HG03342 (cell line): ENCODE measurements at regions not wholly inside any gene's neighbourhood (a gene's known extent, or its start where the extent isn't known, plus 50 kb on each side); places are given as distances from the start of the nearest gene placed in this dataset.
"Not testable (repeated sequence)": the region's sequence is repeated elsewhere in the genome, so short reads cannot be mapped to it uniquely, and the experiment has no call there.

Experiments used
- ATAC-seq: cut with Tn5 transposase; IDR thresholded peaks from one replicate; pipeline ENCODE4 v1.9.1; 2021; ENCODE audit warnings: mild to moderate bottlenecking, moderate library complexity; ENCODE audit not compliant: unreplicated experiment

DNA sequence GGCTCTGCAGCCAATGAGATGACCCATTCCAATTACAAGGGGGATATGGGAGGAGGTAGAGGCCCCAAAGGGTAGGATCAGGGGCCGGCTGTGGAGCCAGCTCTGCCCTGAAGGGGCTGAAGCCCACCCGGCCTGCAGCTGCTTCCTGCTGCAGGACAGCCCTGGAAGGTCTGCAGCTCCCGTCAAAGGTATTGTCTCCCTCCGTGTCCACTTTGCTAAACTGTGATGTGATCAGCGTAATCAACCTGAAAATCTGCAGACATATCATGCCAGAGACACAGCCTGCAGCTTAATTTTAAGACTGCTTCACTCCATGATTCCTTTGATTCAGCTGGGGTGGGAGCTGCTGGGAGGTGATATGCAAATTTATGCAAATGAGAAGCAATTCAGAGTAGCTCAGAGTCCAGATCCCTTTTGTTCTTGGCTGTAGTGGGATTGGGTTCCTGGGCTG is 90.7 kb downstream of the GADD45G start:
- ATAC-seq: no peak

DNA sequence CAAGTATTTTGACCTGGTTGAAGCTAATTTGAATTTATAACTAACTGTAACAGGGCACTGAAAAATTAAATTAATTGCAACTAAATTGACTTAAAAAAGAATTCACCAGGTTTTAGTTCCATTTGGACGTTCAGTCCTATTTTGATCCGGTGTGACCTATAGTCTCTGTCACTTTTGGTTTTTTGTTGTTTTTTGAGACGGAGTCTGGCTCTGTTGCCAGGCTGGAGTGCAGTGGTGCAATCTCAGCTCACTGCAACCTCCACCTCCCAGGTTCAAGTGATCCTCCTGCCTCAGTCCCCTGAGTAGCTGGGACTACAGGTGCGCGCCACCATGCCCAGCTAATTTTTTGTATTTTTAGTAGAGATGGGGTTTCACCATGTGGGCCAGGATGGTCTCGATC is 91.2 kb downstream of the GADD45G start:
- not testable (repeated sequence) for ATAC-seq

DNA sequence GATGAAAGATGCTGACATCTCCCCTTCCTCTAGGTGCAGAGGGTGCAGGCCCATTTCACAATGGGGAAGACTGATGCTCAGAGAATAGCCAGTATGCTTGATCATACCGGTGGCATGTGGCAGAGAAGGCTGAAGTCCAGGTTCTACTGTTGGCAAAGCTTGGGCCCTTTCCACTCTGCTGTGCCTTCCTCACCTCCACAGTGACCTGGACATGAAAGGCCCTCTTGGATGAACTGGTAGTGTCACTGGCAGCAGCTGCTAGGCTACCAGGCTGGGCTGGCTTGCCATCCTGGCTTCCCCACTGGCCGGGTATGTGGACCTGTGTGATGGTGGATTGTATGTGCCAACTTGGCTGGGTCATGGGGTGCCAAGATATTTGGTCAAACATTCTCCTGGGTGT is 92.0 kb downstream of the GADD45G start:
- ATAC-seq: no peak

DNA sequence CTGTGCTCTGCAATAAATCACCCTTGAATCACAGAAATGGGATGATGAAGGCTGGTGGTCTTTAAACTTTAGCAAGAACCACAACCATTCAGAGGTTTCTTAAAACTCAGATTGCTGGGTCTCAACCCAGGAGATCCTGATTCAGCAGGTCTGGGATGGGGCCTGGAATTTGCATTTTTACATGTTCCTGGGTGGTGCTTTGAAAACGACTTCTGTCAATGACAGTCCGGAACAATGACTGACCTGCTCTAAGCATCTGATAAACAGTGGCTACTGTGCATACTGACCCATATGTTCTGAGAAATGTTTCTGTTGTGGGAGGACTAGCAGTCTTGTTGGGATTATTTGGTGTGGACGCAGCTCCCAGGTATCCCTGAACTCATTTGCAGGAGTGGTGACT is 92.7 kb downstream of the GADD45G start:
- ATAC-seq: no peak

DNA sequence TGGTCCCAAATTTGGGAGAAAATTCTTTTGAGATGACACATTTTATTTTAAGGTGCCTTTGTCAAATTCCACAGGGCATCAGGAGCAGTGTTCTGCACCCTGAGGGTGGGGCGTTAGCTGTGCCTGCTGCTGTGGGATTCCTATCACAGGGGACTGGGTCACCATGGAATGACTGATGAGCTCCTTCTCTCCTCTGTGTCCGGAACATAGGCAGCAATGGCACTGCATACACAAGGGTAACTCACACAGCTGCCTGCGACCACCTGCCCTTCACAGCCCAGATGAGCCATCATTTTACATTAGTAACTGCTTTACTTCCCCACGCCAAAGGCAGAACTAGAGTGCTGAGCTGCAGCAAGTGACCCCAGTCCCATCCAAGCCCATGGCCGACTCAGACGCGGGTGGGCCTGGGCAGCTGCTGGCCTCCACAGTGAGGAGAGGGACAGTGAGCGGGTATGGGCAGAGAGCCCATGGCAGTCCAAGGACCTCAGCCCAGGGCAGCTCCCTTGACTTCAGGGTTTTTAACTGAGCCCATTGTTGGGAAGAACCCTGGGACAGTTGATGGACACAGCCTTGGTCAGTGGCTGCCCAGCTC is 93.7 kb downstream of the GADD45G start:
- no peak for ATAC-seq

DNA sequence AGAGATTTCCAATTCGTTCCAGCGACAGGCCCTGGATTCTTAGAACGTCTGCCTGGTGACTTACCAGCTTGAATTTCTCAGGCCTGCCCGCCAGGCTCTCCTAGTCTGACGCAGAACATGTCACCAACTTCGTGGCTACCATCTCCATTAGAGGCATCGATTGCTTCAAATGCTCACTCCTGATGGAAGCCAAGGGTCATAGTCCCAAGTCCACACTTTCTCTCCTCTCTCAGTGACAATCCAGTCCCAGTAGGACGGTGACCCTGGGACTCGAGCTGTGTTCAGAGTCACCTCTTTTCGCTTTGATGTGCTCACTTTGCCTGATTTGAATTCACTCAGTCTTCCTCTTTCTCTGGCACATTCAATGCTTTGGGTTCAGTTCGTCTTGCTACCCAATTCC is 94.8 kb downstream of the GADD45G start:
- ATAC-seq: no peak

DNA sequence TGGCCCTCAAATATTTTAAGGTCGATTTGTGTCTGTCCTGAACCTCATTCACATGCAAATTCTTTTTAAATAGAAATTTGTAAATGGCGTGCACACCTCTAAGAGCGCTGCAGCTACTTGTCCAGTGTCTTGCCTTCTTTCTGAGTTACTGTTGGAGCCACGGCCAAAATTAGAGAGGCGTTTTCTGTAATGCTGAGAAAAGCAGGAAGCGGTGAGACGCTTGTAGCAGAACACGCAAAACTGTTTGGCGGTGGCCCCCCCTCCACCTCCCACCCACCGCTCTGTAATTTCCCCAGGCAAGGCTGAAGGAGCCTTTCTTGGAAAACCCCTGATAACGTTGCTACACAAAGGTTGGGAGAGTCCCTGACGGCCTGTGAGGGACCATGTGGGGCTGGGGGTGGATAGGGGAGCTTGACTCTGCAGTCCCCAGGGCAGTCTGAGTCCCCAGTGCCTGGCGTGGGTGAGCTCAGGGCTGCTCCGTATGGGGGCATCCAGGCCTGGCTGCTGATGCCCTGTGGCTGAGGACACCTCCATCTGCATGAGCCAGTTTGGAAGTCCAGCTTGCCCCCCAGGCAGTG is 96.5 kb downstream of the GADD45G start:
- peak; percentile 80 for ATAC-seq

DNA sequence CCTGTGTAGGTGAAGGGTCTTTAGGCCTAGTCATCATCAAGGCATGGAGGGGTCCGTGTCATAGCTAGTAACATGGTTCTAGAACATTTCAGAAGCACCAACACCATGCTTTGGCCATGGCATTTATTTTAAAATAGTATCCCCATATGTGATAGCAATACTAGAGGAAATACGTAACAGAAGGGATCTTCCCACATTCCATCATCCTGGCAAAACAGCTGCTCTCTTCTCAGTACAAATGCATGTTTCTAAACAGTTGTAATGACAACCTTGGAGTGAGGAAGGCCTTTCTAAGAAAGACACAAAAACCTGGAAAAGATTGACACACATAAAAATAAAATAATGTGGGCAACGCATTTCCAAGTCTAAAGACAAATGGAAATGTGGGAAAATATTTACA is 97.6 kb downstream of the GADD45G start:
- ATAC-seq: no peak

DNA sequence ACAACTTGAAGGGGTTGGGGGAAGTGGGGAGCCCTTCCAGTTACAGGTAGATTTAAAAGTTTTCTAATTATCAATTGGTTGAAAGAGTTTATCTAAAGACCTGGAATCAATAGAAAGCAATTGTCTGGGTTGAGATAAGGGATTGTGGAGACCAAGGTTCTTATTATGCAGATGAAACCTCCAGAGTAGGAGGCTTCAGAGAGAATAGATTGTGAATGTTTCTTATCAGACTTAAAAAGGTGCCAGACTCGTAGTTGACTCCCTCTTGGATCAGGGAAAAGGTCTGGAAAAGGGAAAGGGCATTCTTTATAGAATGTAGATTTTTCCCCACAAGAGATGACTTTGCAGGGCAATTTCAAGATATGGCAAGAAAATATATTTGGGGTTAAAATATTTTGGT is 100.8 kb downstream of the GADD45G start:
- no peak for ATAC-seq

DNA sequence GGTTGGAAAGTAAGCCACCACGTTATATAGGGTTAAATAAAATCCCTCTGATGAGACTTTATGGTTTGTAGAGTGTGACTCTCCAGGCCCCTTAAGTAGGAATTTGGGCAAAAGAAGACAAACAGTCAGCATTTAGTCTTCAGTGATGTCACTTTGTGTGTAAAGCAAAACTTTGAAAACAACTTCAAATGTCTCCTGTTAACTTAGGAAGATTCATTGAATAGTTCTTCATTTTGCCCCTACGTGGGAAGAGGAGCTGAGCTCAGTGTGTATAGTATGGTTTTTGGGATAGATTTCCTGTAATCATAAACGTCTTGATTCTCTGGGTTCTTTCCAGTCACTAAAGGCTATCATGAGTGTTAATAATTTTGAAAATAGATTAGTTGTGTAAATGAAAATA is 101.3 kb downstream of the GADD45G start:
- no peak for ATAC-seq

DNA sequence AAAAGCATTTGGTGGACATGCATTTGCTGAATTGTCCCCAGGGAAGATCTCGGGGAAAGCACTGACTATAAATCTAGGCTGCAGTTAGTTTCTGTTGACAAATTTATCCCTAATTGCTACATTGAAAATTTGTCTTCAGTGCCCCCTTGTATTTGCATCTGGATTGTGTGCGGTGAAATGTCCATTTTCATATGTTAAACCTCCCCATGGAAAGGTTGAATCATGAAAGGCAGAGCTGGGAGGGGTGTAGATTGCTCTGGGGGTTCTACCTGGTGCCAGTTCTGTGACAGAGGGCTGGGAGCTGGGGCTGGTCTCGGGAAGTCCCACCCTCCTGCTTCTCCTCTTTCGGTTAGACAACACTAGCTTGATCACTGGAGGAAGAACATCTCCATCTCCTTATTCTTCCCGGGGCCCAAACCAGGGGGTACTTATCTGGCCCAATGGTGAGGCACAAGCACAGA is 101.9 kb downstream of the GADD45G start:
- ATAC-seq: no peak

DNA sequence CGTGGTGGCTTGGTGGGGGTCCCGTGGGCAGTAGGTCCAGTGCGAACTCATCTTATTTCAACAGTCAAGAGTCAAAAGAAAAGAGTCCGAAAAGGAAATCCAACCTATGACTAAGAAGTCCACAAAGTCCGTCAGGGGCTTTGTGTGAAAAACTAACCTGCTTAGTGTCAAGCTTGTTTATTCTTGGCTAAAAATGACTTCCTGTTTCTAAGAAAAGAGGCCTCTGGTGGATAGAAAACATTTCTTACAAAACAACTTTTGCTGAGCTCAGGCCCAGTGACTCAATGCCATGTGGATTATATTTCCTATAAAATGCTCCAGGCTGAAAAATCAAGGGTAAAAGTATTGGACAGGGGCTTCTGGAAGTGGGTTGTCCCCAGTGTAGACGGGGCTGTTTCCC is 105.9 kb downstream of the GADD45G start:
- ATAC-seq: no peak

DNA sequence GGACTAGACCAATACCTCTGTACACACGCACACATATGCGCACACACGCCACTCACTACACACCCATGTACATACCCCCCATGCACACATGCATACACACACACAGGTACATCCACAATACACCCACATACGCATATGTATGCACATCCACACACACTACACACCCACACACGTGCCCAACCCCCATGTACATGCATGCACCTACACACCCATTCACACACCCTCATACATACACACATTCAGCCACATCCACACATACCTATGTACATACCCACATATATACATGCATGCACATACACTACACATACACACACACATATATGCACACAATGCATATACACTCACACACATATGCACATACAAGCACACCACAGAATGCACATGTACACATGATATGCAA is 107.1 kb downstream of the GADD45G start:
- no peak for ATAC-seq

DNA sequence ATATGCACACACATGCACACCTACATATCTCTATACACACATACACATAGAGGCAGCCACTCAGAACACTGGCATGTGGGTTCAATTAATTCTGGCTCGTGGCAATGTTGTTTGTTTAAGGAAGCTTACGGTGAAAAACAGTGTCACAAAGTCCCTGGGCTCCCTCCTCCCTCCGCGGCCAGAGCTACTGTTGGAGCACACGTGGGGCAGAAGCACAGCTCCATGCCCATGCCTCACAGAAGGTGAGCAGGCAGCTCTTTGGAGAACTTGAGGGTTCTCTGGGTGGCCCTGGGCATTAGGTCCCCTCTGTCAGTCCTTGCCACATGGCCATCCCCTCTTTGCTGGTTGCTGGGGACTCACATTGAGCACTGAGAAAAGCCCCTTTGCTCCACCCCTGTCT is 107.5 kb downstream of the GADD45G start:
- ATAC-seq: no peak

DNA sequence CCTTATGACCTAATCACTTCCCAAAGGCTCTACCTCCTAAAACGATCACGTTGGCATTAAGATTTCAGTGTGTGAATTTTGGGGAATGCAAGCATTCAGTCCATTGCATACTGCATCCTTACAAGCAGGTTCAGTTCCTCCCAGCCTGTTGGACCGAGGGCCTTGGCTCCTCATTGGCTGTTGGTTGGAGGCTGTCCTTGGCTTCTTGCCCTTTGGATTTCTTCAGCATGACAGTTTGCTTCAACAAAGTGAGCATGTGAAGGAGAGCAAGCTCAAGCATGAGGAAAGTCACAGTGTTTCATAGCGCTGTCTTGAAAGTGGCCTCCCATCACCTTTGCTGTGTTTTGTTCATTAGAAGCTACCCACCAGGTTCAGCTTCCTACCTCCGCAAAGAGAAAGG is 109.5 kb downstream of the GADD45G start:
- ATAC-seq: no peak

DNA sequence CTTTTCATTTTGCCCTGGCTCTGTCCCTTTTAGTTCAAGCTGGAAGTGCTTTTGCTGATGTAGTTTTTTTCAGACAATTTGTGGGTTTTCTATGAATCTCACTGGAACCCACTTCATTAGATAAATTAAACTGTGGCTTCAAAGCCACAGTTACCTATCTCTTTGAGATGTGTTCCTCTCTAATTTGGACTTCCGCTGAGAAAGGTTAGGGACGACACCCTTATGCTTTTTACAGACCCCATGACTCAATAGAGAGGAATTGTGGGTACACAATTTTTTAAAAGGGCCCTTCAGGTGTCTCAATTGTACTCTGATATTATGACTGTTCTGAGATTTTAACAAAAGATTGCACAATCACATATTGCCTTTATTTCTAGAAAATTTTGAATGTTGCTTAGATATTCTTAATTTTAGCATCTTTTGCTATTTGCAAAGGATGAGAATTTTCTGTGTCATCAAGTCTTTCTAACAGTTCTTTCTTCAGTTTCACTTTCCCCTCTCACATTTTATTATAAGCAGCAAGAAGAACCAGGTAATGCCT is 110.6 kb downstream of the GADD45G start:
- ATAC-seq: no peak

DNA sequence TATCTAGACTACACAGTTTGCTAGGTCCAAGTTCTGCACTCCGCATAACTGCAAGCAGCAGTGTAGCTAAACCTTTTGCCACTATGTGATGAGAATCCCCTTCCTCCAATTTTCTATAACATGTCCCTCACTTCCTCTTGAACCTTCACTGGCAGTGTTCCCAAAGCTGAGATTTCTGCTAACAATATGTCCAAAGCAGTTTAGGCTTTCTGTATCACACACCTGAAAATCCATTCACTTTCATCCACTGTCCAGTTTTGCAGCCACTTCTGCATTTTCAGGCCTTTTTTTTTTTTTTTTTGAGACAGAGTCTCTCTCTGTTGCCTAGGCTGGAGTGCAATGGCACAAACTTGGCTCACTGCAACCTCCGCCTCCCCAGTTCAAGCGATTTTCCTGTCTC is 111.1 kb downstream of the GADD45G start:
- ATAC-seq: no peak

DNA sequence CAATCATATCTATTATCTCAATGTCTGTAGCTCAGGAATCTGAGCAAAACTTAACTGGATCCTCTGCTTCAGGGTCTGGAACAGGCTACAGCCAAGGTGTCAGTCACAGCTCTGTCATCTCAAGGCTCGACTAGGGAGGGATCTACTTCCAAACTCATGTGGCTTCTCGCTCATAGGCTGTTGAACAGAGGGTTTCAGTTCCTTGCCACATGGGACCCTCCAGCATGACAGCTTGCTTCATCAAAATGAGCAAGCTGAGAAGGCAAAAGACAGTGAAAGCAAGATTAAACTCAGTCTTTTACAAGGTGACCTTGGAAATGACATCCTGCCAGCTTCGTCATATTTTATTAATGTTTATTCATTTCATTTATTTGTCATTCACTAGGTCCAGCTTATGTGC is 111.7 kb downstream of the GADD45G start:
- peak; percentile 54 for ATAC-seq

DNA sequence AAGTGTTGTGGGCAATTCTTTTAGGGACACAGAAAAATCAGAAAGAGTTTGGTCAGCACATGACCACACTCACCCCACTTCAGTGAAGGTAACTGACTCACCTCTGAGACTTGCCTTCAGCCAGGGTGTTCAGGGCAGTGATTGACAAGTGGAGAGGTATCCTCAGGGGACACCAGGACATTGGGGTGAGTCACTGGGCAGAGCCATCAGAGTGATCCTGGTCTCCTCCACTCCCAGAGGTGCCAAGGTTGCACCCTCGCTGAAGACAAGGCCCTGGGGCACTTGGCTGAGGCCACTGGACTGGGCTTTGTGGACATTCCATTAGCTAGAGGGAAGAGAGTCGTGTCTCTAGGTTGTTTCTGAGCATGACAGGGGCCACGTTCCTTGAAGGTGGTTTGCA is 113.4 kb downstream of the GADD45G start:
- ATAC-seq: no peak

DNA sequence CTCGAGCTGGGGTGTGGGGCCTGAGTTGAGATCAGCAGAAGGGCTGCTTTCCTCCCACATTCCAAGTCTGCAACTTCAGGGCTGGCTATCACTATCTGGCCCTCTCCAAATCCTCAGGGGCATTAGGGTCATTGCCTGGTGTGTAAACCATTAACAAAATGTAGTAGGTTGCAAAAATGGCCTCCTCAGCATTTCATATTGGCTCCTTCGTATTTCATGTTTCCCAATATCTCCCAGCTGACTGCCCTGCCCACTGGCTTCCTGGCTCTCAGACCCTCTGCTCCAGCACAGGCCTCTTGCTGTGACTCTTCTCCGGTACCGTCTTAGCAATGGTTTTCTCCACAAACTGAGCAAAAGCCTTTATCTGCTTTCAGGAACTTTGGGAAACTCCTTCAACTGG is 113.8 kb downstream of the GADD45G start:
- no peak for ATAC-seq

DNA sequence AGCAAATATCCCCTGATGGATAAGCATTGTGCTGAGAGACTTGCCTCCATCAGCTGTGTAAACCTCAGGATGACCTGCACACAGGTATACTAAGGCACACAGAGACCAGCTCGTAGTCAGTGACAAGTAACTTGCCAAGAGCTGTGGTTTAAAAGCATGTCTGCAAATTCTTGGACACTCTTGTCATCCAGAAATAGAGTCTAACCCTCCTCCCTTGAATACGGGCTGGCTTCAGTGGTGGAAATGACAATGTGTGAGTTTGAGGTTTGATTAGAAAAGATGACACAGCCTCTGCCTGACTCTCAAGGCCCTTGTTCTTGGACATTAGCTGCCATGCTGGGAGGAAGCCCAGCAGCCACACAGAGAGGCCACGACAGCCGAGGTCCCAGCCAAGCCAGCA is 114.4 kb downstream of the GADD45G start:
- no peak for ATAC-seq

DNA sequence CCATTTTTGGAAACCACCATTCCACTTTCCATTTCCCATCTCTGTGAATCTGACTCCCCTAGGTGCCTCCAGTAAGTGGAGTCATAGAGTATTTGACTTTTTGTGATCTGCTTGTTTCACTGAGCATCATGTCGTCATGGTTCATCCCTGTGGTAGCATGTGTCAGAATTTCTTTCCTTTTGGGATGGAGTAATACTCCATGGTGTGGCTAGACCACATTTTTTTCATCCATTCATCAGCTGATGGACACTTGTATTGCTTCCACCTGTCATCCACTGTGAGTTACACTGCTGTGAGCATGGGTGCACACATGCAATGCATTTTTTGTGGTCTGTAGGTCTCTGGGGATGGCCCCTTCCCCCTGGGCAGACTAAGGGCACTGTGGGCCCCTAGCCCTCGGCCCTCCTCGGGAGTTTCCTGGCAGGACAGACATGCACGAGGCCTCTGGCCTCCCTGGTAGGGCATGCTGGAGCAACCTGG is 115.9 kb downstream of the GADD45G start:
- no peak for ATAC-seq
